Spleen (tissue), 11 donors: ENCODE measurements at regions not wholly inside any gene's neighbourhood (a gene's known extent, or its start where the extent isn't known, plus 50 kb on each side); places are given as distances from the start of the nearest gene placed in this dataset.

ENCODE experiments used
- DNase-seq: peaks from one replicate; pipeline ENCODE4 v3.0.0-alpha.2; 2020
- H3K27ac ChIP-seq, 8 donors: fragments of 200-600 bp; sonication (generic) in 7 of 8; 1 replicate in 4 of 8; 2 replicates in 4 of 8; pipeline versions ENCODE4 v1.5.0 to v1.8.0; 2016 to 2021; ENCODE audit warnings: inconsistent platforms in 4 of 8, mild to moderate bottlenecking in 4 of 8, moderate library complexity in 1 of 8
- H3K27me3 ChIP-seq, 7 donors: fragments of 200-600 bp; sonication (generic) in 6 of 7; replicated peaks in 1 of 7; 1 replicate in 4 of 7; 2 replicates in 3 of 7; pipeline versions ENCODE4 v1.5.0 to v1.8.0; 2016 to 2021; ENCODE audit warnings: inconsistent platforms in 3 of 7, mild to moderate bottlenecking in 1 of 7
- H3K36me3 ChIP-seq, 6 donors: fragments of 200-600 bp; sonication (generic) in 5 of 6; 1 replicate in 4 of 6; 2 replicates in 2 of 6; pipeline versions ENCODE4 v1.5.0 to v1.8.0; 2016 to 2021; ENCODE audit warnings: inconsistent platforms in 2 of 6
- H3K4me1 ChIP-seq, 6 donors: fragments of 200-600 bp; sonication (generic) in 5 of 6; 1 replicate in 3 of 6; 2 replicates in 3 of 6; pipeline versions ENCODE4 v1.5.0 to v1.8.0; 2016 to 2021; ENCODE audit warnings: inconsistent platforms in 3 of 6
- H3K4me3 ChIP-seq, 8 donors: fragments of 200-600 bp; sonication (generic) in 7 of 8; 1 replicate in 4 of 8; 2 replicates in 4 of 8; pipeline versions ENCODE4 v1.5.0 to v1.8.0; 2016 to 2021; ENCODE audit warnings: inconsistent platforms in 4 of 8, mild to moderate bottlenecking in 4 of 8, moderate library complexity in 2 of 8
- H3K9me3 ChIP-seq, 8 donors: fragments of 200-600 bp; sonication (generic) in 7 of 8; 1 replicate in 4 of 8; 2 replicates in 4 of 8; pipeline versions ENCODE4 v1.5.0 to v1.8.0; 2016 to 2021; ENCODE audit warnings: inconsistent platforms in 4 of 8
- POLR2A ChIP-seq, 3 donors: fragments of 450-650 bp; IDR thresholded peaks; one replicate each; pipeline ENCODE4 v1.5.1; 2017; ENCODE audit warnings: antibody characterized with exemption in 3 of 3, mild to moderate bottlenecking in 1 of 3
- POLR2AphosphoS5 ChIP-seq, 3 donors: sonication (generic); formaldehyde crosslinking; IDR thresholded peaks; one replicate each; pipeline ENCODE4 v1.5.1; 2017; ENCODE audit warnings: antibody characterized with exemption in 3 of 3
- WGBS, 5 donors: extraction: QIAGEN DNeasy Blood & Tissue Kit in 3 of 5; methylation state at CpG; one replicate each; pipeline versions ENCODE4 v1.1.5 to v1.1.7; 2013 to 2018; 5-methylcytosine and 5-hydroxymethylcytosine counted together
- intact Hi-C: fragments of 100-400 bp; cut with DNase I; formaldehyde crosslinking; loops from one replicate; pipeline ENCODE4 v1.15.0; 2023; ENCODE audit warnings: low total_unique reads
- TF ChIP-seq, protein P1 (sequence below), 11 experiments: fragments of 200-600 bp in 7 of 11; fragments of 450-650 bp in 4 of 11; sonication (generic) in 4 of 11; IDR thresholded peaks in 8 of 11; conservative IDR thresholded peaks in 3 of 11; 1 replicate in 7 of 11; 2 replicates in 4 of 11; pipeline versions ENCODE4 v1.4.0 to v1.8.0; 2016 to 2021; ENCODE audit warnings: antibody characterized with exemption in 11 of 11, inconsistent platforms in 4 of 11, mild to moderate bottlenecking in 1 of 11
- donor health status: healthy with polysubstance abuse.
- donor health status: DM: no; HTN: no; CAD: no; lungs with moderate emphysema.
- donor health status: DM: no; HTN: no; CAD: no.
- donor health status: Bipolar disorder and iron deficiency.
- donor health status: healthy.
- donor health status: DM: no; HTN: no; CAD: no.
- donor health status: DM: yes; HTN: yes; CAD: no.

DNA sequence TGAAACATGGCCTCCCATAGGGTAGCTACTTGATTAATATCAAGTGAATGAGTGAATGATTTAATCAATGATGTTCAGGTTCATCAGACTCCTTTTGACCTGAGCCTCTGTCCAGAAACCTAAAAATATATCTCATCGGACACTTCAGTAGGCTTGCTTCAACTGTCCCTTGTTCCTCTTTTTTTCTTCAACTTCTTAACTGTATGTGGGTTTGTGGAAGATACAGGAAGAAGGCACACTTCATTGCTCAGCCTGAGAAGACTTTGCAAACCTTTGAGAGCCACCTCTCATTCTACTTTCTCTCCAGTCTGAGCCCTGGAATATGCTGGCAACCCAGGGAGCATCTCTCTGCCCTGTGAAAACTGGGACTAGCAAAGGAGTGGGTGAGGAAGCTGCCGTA lies 557.0 kb downstream of the FGF9 start:
- Histone ChIP-seq H3K9me3 (no peaks in the 10 kb centered on the region), H3K4me1 (peaks cover 0 to 6% (median 0%) of the 10 kb centered on the region in 6 donors), H3K27me3 (no peaks in the 10 kb centered on the region), H3K36me3 (no peaks in the 10 kb centered on the region), H3K27ac (no peak overlapping the region), H3K4me3 (no peak overlapping the region)
- intact Hi-C loops, result no loop called here
- DNase-seq, result no peak
- 65 to 82% (median 66%) methylated on average over 2 of the region's 2 CpGs for WGBS, 5 donors
- TF ChIP-seq, protein P1, sequence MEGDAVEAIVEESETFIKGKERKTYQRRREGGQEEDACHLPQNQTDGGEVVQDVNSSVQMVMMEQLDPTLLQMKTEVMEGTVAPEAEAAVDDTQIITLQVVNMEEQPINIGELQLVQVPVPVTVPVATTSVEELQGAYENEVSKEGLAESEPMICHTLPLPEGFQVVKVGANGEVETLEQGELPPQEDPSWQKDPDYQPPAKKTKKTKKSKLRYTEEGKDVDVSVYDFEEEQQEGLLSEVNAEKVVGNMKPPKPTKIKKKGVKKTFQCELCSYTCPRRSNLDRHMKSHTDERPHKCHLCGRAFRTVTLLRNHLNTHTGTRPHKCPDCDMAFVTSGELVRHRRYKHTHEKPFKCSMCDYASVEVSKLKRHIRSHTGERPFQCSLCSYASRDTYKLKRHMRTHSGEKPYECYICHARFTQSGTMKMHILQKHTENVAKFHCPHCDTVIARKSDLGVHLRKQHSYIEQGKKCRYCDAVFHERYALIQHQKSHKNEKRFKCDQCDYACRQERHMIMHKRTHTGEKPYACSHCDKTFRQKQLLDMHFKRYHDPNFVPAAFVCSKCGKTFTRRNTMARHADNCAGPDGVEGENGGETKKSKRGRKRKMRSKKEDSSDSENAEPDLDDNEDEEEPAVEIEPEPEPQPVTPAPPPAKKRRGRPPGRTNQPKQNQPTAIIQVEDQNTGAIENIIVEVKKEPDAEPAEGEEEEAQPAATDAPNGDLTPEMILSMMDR (IDR thresholded peaks at IDR 0.05 in 8 of 11, conservative IDR thresholded peaks at IDR 0.05 in 3 of 11), result no peak
- TF ChIP-seq POLR2AphosphoS5 (IDR thresholded peaks at IDR 0.05), result no peak
- TF ChIP-seq POLR2A (IDR thresholded peaks at IDR 0.05), result no peak

- TF ChIP-seq POLR2A (IDR thresholded peaks at IDR 0.05), result no peak
- TF ChIP-seq POLR2AphosphoS5 (IDR thresholded peaks at IDR 0.05), result no peak
- TF ChIP-seq, protein P1 (IDR thresholded peaks at IDR 0.05 in 8 of 11, conservative IDR thresholded peaks at IDR 0.05 in 3 of 11), result no peak
- no peaks in the 10 kb centered on the region for H3K27me3 ChIP-seq
- DNase-seq, result no peak
- H3K27ac ChIP-seq, result no peak overlapping the region
- 67 to 87% (median 78%) methylated on average over 5 of the region's 5 CpGs for WGBS, 5 donors
- no peaks in the 10 kb centered on the region for H3K36me3 ChIP-seq
- intact Hi-C loops, result no loop called here
- H3K4me1 ChIP-seq, result peaks cover 0 to 6% (median 0%) of the 10 kb centered on the region in 6 donors
- H3K4me3 ChIP-seq, result no peak overlapping the region
- H3K9me3 ChIP-seq, result no peaks in the 10 kb centered on the region
Measured at GRCh38 chr13:22229916-22230315, 559.0 kb downstream of the FGF9 start.

DNA sequence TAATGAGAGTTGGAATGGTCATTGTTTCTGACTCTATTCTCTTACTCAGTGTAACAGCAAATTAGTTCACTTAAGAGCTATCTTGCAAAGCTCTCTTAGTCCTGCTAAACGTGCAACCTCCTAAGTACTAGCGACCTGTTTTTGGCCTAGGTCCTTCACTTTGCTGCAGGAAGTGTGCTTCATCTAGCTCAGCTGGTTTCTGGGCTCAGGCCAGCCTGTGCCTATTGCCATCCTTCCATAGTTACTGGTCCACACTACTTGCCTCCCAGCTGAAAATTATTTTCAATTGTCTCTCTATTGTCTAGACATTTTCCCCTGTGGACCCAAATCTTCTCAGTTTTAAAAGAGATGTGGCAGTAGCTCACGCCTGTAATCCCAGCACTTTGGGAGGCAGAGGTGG lies 561.3 kb downstream of the FGF9 start:
- DNase-seq, result no peak
- Histone ChIP-seq H3K4me3 (no peak overlapping the region), H3K27me3 (no peaks in the 10 kb centered on the region), H3K4me1 (peaks cover 0 to 6% (median 0%) of the 10 kb centered on the region in 6 donors), H3K9me3 (no peaks in the 10 kb centered on the region), H3K36me3 (no peaks in the 10 kb centered on the region), H3K27ac (no peak overlapping the region)
- WGBS, 5 donors, result 65 to 80% (median 70%) methylated on average over 3 of the region's 3 CpGs
- TF ChIP-seq, protein P1 (IDR thresholded peaks at IDR 0.05 in 8 of 11, conservative IDR thresholded peaks at IDR 0.05 in 3 of 11), result no peak
- no peak for TF ChIP-seq POLR2AphosphoS5 (IDR thresholded peaks at IDR 0.05)
- no peak for TF ChIP-seq POLR2A (IDR thresholded peaks at IDR 0.05)
- intact Hi-C loops, result no loop called here

DNA sequence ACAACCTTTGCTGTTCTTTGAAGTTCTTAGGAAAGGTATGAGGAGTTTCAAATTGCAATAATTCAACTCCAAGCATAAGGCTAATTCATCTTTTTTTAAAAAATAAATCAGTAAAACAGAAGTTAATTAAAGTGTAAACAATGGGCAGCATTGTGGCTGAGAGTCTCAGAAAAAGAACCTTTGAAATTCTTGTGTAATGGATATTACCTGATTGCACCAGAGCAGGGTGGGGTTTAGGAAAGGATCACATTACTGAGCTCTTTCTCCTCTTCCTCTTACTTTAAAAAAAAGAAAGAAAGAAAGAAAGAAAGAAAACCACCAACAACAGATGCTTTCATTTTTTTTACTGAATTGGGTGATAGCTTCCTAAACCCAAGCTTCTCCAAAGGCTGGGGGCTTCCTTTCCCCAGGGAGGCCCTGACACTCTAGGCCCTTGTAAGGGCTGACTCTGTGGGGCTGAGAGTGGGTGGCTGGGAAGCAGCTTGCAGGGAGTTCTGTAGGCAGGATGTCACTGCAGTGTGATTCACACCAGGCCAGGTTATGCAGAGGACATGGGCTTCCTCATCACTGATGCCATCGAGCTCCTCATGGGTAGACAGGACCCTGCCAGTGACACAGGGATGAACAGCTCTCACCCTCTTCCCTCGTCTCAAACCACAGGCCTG lies 564.5 kb downstream of the FGF9 start:
- no peak for TF ChIP-seq POLR2AphosphoS5 (IDR thresholded peaks at IDR 0.05)
- TF ChIP-seq, protein P1 (IDR thresholded peaks at IDR 0.05 in 8 of 11, conservative IDR thresholded peaks at IDR 0.05 in 3 of 11), result no peak
- no peak for TF ChIP-seq POLR2A (IDR thresholded peaks at IDR 0.05)
- intact Hi-C loops, result no loop called here
- Histone ChIP-seq H3K4me3 (no peak overlapping the region), H3K27ac (no peak overlapping the region), H3K27me3 (peaks cover 0 to 6% (median 0%) of the 10 kb centered on the region in 7 donors), H3K36me3 (no peaks in the 10 kb centered on the region), H3K4me1 (no peaks in the 10 kb centered on the region), H3K9me3 (no peaks in the 10 kb centered on the region)
- DNase-seq, result no peak
- 34 to 48% (median 37%) methylated on average over 2 of the region's 2 CpGs for WGBS, 5 donors
